Breast epithelium (tissue), 3 donors: ENCODE measurements at regions not wholly inside any gene's neighbourhood (a gene's known extent, or its start where the extent isn't known, plus 50 kb on each side); places are given as distances from the start of the nearest gene placed in this dataset.

Experiments
- CTCF ChIP-seq, 3 donors: fragments of 450-650 bp; IDR thresholded peaks; one replicate each; pipeline ENCODE4 v1.5.1; 2016 to 2017; ENCODE audit warnings: antibody characterized with exemption in 3 of 3, mild to moderate bottlenecking in 3 of 3, moderate library complexity in 3 of 3
- POLR2A ChIP-seq: fragments of 450-650 bp; IDR thresholded peaks from one replicate; pipeline ENCODE4 v1.6.1; 2016; ENCODE audit warnings: antibody characterized with exemption, mild to moderate bottlenecking, moderate library complexity

GRCh38 chr5:112549127-112549526, 130.1 kb upstream of the EPB41L4A start:
- TF ChIP-seq CTCF (IDR thresholded peaks at IDR 0.05) (no peak), POLR2A (no peak)
